ENCODE measurements at regions not wholly inside any gene's neighbourhood (a gene's known extent, or its start where the extent isn't known, plus 50 kb on each side); places are given as distances from the start of the nearest gene placed in this dataset.

DNA sequence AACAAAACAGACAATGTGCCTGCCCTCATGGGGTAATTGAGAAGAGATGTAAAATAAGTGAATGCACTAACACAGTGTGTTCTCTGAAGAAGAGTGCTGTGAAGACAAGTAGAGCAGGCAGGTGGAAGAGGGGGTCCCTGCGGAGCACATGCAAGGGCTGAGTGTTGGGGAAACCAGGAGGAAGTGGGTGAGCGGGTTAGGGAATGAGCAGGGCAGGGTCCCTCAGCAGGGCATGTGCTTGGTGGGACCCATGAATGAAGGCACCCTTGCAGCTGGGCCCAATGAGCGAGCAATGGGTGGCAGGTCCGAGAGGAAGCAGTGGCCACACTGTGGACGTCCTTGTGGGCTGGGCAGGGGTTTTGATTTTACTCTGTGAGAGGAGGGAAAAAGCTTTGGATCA lies 376.6 kb upstream of the COBL start:
- H3K4me3 ChIP-seq = no peak overlapping the region
- H3K9me3 ChIP-seq (ENCODE audit: insufficient read depth, low read depth) = no peaks in the 10 kb centered on the region
- no peaks in the 10 kb centered on the region for H3F3A ChIP-seq (ENCODE audit: insufficient read depth, low read depth)
- no peak for DNase-seq
- no peak overlapping the region for H3K27ac ChIP-seq
- BruUV-seq (replicated peaks) = no TSS peak
- ChIA-PET POLR2A (ENCODE audit: unreplicated experiment) (no interaction called here), CTCF (no interaction called here)
- H3K79me2 ChIP-seq (ENCODE audit: low read depth) = no peaks in the 10 kb centered on the region
- no peaks in the 10 kb centered on the region for H3K4me1 ChIP-seq (replicated peaks; ENCODE audit: insufficient read depth)
- H3K9me2 ChIP-seq (ENCODE audit: insufficient read depth) = no peaks in the 10 kb centered on the region
- no peak overlapping the region for H3K4me2 ChIP-seq
- intact Hi-C loops (cut with micrococcal nuclease; ENCODE audit: unreplicated experiment) = no loop called here
- no peaks in the 10 kb centered on the region for H3K36me3 ChIP-seq (ENCODE audit: low read depth)
- no peak overlapping the region for H2AFZ ChIP-seq
- no peaks in the 10 kb centered on the region; the same call in 1 of the 2 replicates for H3K27me3 ChIP-seq (ENCODE audit: insufficient read depth, low read depth)
- TF ChIP-seq, protein P1, sequence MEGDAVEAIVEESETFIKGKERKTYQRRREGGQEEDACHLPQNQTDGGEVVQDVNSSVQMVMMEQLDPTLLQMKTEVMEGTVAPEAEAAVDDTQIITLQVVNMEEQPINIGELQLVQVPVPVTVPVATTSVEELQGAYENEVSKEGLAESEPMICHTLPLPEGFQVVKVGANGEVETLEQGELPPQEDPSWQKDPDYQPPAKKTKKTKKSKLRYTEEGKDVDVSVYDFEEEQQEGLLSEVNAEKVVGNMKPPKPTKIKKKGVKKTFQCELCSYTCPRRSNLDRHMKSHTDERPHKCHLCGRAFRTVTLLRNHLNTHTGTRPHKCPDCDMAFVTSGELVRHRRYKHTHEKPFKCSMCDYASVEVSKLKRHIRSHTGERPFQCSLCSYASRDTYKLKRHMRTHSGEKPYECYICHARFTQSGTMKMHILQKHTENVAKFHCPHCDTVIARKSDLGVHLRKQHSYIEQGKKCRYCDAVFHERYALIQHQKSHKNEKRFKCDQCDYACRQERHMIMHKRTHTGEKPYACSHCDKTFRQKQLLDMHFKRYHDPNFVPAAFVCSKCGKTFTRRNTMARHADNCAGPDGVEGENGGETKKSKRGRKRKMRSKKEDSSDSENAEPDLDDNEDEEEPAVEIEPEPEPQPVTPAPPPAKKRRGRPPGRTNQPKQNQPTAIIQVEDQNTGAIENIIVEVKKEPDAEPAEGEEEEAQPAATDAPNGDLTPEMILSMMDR (conservative IDR thresholded peaks at IDR 0.05) = no peak
- no peak for TF ChIP-seq EZH2 (IDR thresholded peaks at IDR 0.05; ENCODE audit: low read depth)
- no peaks in the 10 kb centered on the region for H4K20me1 ChIP-seq (ENCODE audit: insufficient read depth)

DNA sequence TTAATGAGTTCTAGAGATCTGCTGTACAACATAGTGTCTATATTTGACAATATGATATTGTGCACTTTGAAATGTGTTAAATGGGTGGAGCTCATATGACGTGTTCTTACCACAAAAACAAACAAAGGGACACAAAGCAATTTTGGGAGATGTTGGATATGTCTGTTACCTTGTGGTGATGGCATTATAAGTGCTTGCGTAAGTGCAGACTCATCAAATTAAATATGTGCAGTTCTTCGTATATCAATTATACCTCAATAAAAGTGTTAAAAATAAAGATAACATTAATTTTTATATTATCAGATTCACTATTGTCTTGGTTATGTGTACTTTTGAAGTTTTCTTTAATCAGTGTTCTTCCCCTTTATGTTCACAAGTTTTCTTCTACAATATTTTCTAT lies 372.9 kb upstream of the COBL start:
- Histone ChIP-seq H3K9me3 (ENCODE audit: insufficient read depth, low read depth) (no peaks in the 10 kb centered on the region), H3K79me2 (ENCODE audit: low read depth) (no peaks in the 10 kb centered on the region), H3K9me2 (ENCODE audit: insufficient read depth) (no peaks in the 10 kb centered on the region), H3F3A (ENCODE audit: insufficient read depth, low read depth) (no peaks in the 10 kb centered on the region), H2AFZ (no peak overlapping the region), H4K20me1 (ENCODE audit: insufficient read depth) (no peaks in the 10 kb centered on the region), H3K4me1 (replicated peaks; ENCODE audit: insufficient read depth) (no peaks in the 10 kb centered on the region), H3K4me2 (no peak overlapping the region), H3K27me3 (ENCODE audit: insufficient read depth, low read depth) (no peaks in the 10 kb centered on the region), H3K27ac (no peak overlapping the region), H3K4me3 (no peak overlapping the region), H3K36me3 (ENCODE audit: low read depth) (no peaks in the 10 kb centered on the region)
- no peak for TF ChIP-seq EZH2 (IDR thresholded peaks at IDR 0.05; ENCODE audit: low read depth)
- TF ChIP-seq, protein P1 (conservative IDR thresholded peaks at IDR 0.05) = no peak
- ChIA-PET CTCF (no interaction called here), POLR2A (ENCODE audit: unreplicated experiment) (no interaction called here)
- intact Hi-C loops (cut with micrococcal nuclease; ENCODE audit: unreplicated experiment) = no loop called here
- DNase-seq = peak in 1 of 2 experiments; percentile 33
- no TSS peak for BruUV-seq (replicated peaks)

DNA sequence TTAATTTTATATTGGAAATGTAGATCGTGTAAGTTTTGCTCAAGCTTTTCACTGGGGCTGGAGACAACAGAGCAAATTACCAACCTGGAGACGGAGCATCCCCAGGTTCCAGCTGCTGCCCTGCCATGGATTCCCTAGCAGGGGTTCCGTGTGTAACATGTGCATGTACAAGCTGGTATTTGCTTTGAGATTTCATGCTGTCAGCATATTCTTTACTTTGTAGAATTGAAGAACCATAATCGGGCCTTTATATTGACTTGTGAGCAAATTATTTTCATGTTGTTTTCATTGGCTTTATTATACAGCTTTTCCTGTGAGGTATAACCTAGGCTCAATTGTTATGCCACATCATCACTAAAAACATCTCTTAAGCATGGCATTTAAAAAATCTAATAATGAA lies 369.2 kb upstream of the COBL start:
- no peaks in the 10 kb centered on the region for H4K20me1 ChIP-seq (ENCODE audit: insufficient read depth)
- no peak for TF ChIP-seq EZH2 (IDR thresholded peaks at IDR 0.05; ENCODE audit: low read depth)
- TF ChIP-seq, protein P1 (conservative IDR thresholded peaks at IDR 0.05) = no peak
- H3K27me3 ChIP-seq (ENCODE audit: insufficient read depth, low read depth) = peaks cover 10% of the 10 kb centered on the region; the same call in 1 of the 2 replicates
- peak in 1 of 2 experiments; percentile 6 for DNase-seq
- no TSS peak for BruUV-seq (replicated peaks)
- H3F3A ChIP-seq (ENCODE audit: insufficient read depth, low read depth) = no peaks in the 10 kb centered on the region
- no peaks in the 10 kb centered on the region for H3K9me3 ChIP-seq (ENCODE audit: insufficient read depth, low read depth)
- ChIA-PET POLR2A (ENCODE audit: unreplicated experiment) (no interaction called here), CTCF (no interaction called here)
- no peaks in the 10 kb centered on the region for H3K79me2 ChIP-seq (ENCODE audit: low read depth)
- no peak overlapping the region for H3K4me2 ChIP-seq
- H3K4me3 ChIP-seq = no peak overlapping the region
- intact Hi-C loops (cut with micrococcal nuclease; ENCODE audit: unreplicated experiment) = no loop called here
- no peaks in the 10 kb centered on the region for H3K36me3 ChIP-seq (ENCODE audit: low read depth)
- no peak overlapping the region for H3K27ac ChIP-seq
- H3K4me1 ChIP-seq (replicated peaks; ENCODE audit: insufficient read depth) = no peaks in the 10 kb centered on the region
- no peak overlapping the region for H2AFZ ChIP-seq
- no peaks in the 10 kb centered on the region for H3K9me2 ChIP-seq (ENCODE audit: insufficient read depth)
